Smooth muscle cell (in vitro differentiated cells): ENCODE measurements at regions not wholly inside any gene's neighbourhood (a gene's known extent, or its start where the extent isn't known, plus 50 kb on each side); places are given as distances from the start of the nearest gene placed in this dataset.

Source experiments
- DNase-seq: peaks from one replicate; lab custom pipeline; 2025; ENCODE audit not compliant: unreplicated experiment; lab: John Stamatoyannopoulos, UW
- H2AFZ ChIP-seq: fragments of 200-600 bp; sonication (generic); 2 replicates; pipeline ENCODE4 v1.6.0; 2016; ENCODE audit warnings: antibody characterized with exemption, low read depth, mild to moderate bottlenecking
- H3F3A ChIP-seq: fragments of 200-600 bp; sonication (generic); 2 replicates; pipeline ENCODE4 v1.6.0; 2017; ENCODE audit warnings: antibody characterized with exemption, low read depth
- H3K27ac ChIP-seq: fragments of 200-600 bp; sonication (generic); 2 replicates; pipeline ENCODE4 v1.5.1; 2016; ENCODE audit warnings: low read depth, mild to moderate bottlenecking
- H3K27me3 ChIP-seq: fragments of 200-600 bp; sonication (generic); 2 replicates; pipeline ENCODE4 v1.6.1; 2016; ENCODE audit warnings: low read depth, mild to moderate bottlenecking
- H3K36me3 ChIP-seq: fragments of 200-600 bp; sonication (generic); 2 replicates; pipeline ENCODE4 v1.5.1; 2016; ENCODE audit warnings: low read depth
- H3K4me1 ChIP-seq: fragments of 200-600 bp; sonication (generic); 2 replicates; pipeline ENCODE4 v1.5.1; 2016; ENCODE audit warnings: low read depth
- H3K4me2 ChIP-seq: fragments of 200-600 bp; sonication (generic); 2 replicates; pipeline ENCODE4 v1.6.0; 2016; ENCODE audit warnings: mild to moderate bottlenecking
- H3K4me3 ChIP-seq: fragments of 200-600 bp; sonication (generic); 2 replicates; pipeline ENCODE4 v1.5.1; 2016; ENCODE audit warnings: mild to moderate bottlenecking
- H3K79me2 ChIP-seq: fragments of 200-600 bp; sonication (generic); 2 replicates; pipeline ENCODE4 v1.6.0; 2016; ENCODE audit warnings: low read depth, mild to moderate bottlenecking
- H3K9ac ChIP-seq: fragments of 200-600 bp; sonication (generic); 2 replicates; pipeline ENCODE4 v1.6.0; 2016; ENCODE audit warnings: low read depth
- H3K9me3 ChIP-seq: fragments of 200-600 bp; sonication (generic); replicated peaks from 2 replicates; pipeline ENCODE4 v1.5.1; 2016; ENCODE audit warnings: low read depth
- H4K20me1 ChIP-seq: fragments of 200-600 bp; sonication (generic); 2 replicates; pipeline ENCODE4 v1.6.0; 2016; ENCODE audit warnings: low read depth
- CTCF ChIP-seq: fragments of 200-600 bp; sonication (generic); IDR thresholded peaks from 2 replicates; pipeline ENCODE4 v1.5.1; 2017; ENCODE audit warnings: borderline replicate concordance, mild to moderate bottlenecking, antibody characterized with exemption; ENCODE audit not compliant: insufficient read depth, poor library complexity, severe bottlenecking
- WGBS: methylation state at CpG from one replicate; pipeline ENCODE4 v1.1.7; 2016; ENCODE audit warnings: low lambda C conversion rate; 5-methylcytosine and 5-hydroxymethylcytosine counted together

- H3K27ac ChIP-seq = no peak overlapping the region
- TF ChIP-seq CTCF = no peak
Observed at GRCh38 chr4:81595287-81595686, 123.6 kb upstream of the RASGEF1B start.

GRCh38 chr4:81594490-81595159, 122.9 kb upstream of the RASGEF1B start:
- Histone ChIP-seq H4K20me1 (no peaks in the 10 kb centered on the region), H3K9ac (no peak overlapping the region), H3K36me3 (no peaks in the 10 kb centered on the region), H3K4me3 (no peak overlapping the region), H3K4me2 (no peak overlapping the region), H3K79me2 (no peaks in the 10 kb centered on the region), H3K9me3 (no peaks in the 10 kb centered on the region), H3K4me1 (peaks cover 1% of the 10 kb centered on the region), H2AFZ (no peak overlapping the region), H3K27ac (no peak overlapping the region), H3K27me3 (no peaks in the 10 kb centered on the region), H3F3A (no peaks in the 10 kb centered on the region)
- no peak for DNase-seq
- TF ChIP-seq CTCF = no peak
- 84% methylated on average over 4 of the region's 4 CpGs for WGBS

More at GRCh38 chr4:81595287-81595686, 123.6 kb upstream of the RASGEF1B start:
- Histone ChIP-seq H4K20me1 (no peaks in the 10 kb centered on the region), H3K27me3 (no peaks in the 10 kb centered on the region), H3K4me3 (no peak overlapping the region), H3K4me2 (no peak overlapping the region), H3K9ac (no peak overlapping the region), H2AFZ (no peak overlapping the region), H3K36me3 (no peaks in the 10 kb centered on the region), H3F3A (no peaks in the 10 kb centered on the region), H3K9me3 (no peaks in the 10 kb centered on the region), H3K4me1 (peaks cover 6% of the 10 kb centered on the region), H3K79me2 (no peaks in the 10 kb centered on the region)
- DNase-seq = no peak

- WGBS = 94% methylated on average over 2 of the region's 2 CpGs
- DNase-seq = no peak
- no peak overlapping the region for H3K4me2 ChIP-seq
- no peak overlapping the region for H3K4me3 ChIP-seq
- no peaks in the 10 kb centered on the region for H3K9me3 ChIP-seq
- H3K4me1 ChIP-seq = no peaks in the 10 kb centered on the region
- TF ChIP-seq CTCF = no peak
- H3K9ac ChIP-seq = no peak overlapping the region
- H3F3A ChIP-seq = no peaks in the 10 kb centered on the region
- no peak overlapping the region for H2AFZ ChIP-seq
- H3K36me3 ChIP-seq = no peaks in the 10 kb centered on the region
- no peaks in the 10 kb centered on the region for H4K20me1 ChIP-seq
- no peaks in the 10 kb centered on the region for H3K79me2 ChIP-seq
- H3K27me3 ChIP-seq = no peaks in the 10 kb centered on the region
- no peak overlapping the region for H3K27ac ChIP-seq
Observed at GRCh38 chr4:81592701-81593100, 121.0 kb upstream of the RASGEF1B start.

GRCh38 chr4:81590596-81590995, 118.9 kb upstream of the RASGEF1B start:
- Histone ChIP-seq H3K27ac (no peak overlapping the region), H3K36me3 (no peaks in the 10 kb centered on the region), H3K27me3 (no peaks in the 10 kb centered on the region), H3K4me3 (no peak overlapping the region), H3F3A (no peaks in the 10 kb centered on the region), H3K9me3 (no peaks in the 10 kb centered on the region), H3K79me2 (no peaks in the 10 kb centered on the region), H3K4me1 (no peaks in the 10 kb centered on the region), H4K20me1 (no peaks in the 10 kb centered on the region), H2AFZ (no peak overlapping the region), H3K9ac (no peak overlapping the region), H3K4me2 (no peak overlapping the region)
- DNase-seq = no peak
- no peak for TF ChIP-seq CTCF
- 87% methylated on average over 1 of the region's 1 CpG for WGBS
